ENCODE measurements at regions not wholly inside any gene's neighbourhood (a gene's known extent, or its start where the extent isn't known, plus 50 kb on each side); places are given as distances from the start of the nearest gene placed in this dataset.
A peak's percentile ranks its signal among the peaks of the same experiment; 100 is the strongest.

GRCh38 chr1:94616506-94616905 is 74.9 kb upstream of the F3 start:
- Histone ChIP-seq H3K79me2 (ENCODE audit: control insufficient read depth, insufficient read depth, low read length) (no peaks in the 10 kb centered on the region), H4K20me1 (ENCODE audit: control insufficient read depth, extremely low read depth, insufficient read depth, low read length) (no peaks in the 10 kb centered on the region), H3K27ac (ENCODE audit: control insufficient read depth, insufficient read depth, low read length) (peak overlapping the region; percentile 80), H3K4me1 (ENCODE audit: control insufficient read depth, extremely low read depth, insufficient read depth, low read length) (peaks cover 47% of the 10 kb centered on the region), H3K9ac (ENCODE audit: control insufficient read depth, extremely low read depth, insufficient read depth, low read length) (no peak overlapping the region), H2AFZ (ENCODE audit: control insufficient read depth, low read length) (no peak overlapping the region), H3K4me3 (ENCODE audit: control insufficient read depth in 2 of 3, extremely low read depth in 1 of 3, insufficient read depth in 2 of 3, low read depth in 1 of 3, low read length in 3 of 3) (no peak overlapping the region), H3K9me3 (ENCODE audit: control insufficient read depth, low read depth, low read length) (peaks cover 4% of the 10 kb centered on the region), H3K9me1 (ENCODE audit: control insufficient read depth, extremely low read depth, insufficient read depth, low read length) (no peaks in the 10 kb centered on the region), H3K27me3 (ENCODE audit: control insufficient read depth, extremely low read depth, insufficient read depth, low read length) (no peaks in the 10 kb centered on the region), H3K4me2 (ENCODE audit: control insufficient read depth, extremely low read depth, insufficient read depth, low read depth, low read length) (peak overlapping the region; percentile 31), H3K36me3 (ENCODE audit: control insufficient read depth in 2 of 2, extremely low read depth in 1 of 2, insufficient read depth in 2 of 2, low read length in 2 of 2) (no peaks in the 10 kb centered on the region)
- no peak for TF ChIP-seq EZH2 (IDR thresholded peaks at IDR 0.05; ENCODE audit: low read length)
- TF ChIP-seq CTCF (optimal IDR thresholded peaks at IDR 0.05 in 1 of 3, IDR thresholded peaks at IDR 0.05 in 1 of 3, conservative IDR thresholded peaks at IDR 0.05 in 1 of 3; ENCODE audit: extremely low read depth in 1 of 3, insufficient read depth in 2 of 3, low read length in 3 of 3): no peak
- FAIRE-seq: no peak
- DNase-seq (ENCODE audit: low read depth, low spot score): no peak
- dilution Hi-C loops (cut with MboI; ENCODE audit: extremely low pct_ligation_motif_present, low sequenced_read_pairs): no loop called here

GRCh38 chr1:94614996-94615395 is 73.4 kb upstream of the F3 start:
- Histone ChIP-seq H3K36me3 (ENCODE audit: control insufficient read depth in 2 of 2, extremely low read depth in 1 of 2, insufficient read depth in 2 of 2, low read length in 2 of 2) (no peaks in the 10 kb centered on the region), H2AFZ (ENCODE audit: control insufficient read depth, low read length) (no peak overlapping the region), H3K4me3 (ENCODE audit: control insufficient read depth in 2 of 3, extremely low read depth in 1 of 3, insufficient read depth in 2 of 3, low read depth in 1 of 3, low read length in 3 of 3) (no peak overlapping the region), H3K4me1 (ENCODE audit: control insufficient read depth, extremely low read depth, insufficient read depth, low read length) (peaks cover 32% of the 10 kb centered on the region), H3K9me1 (ENCODE audit: control insufficient read depth, extremely low read depth, insufficient read depth, low read length) (no peaks in the 10 kb centered on the region), H4K20me1 (ENCODE audit: control insufficient read depth, extremely low read depth, insufficient read depth, low read length) (no peaks in the 10 kb centered on the region), H3K4me2 (ENCODE audit: control insufficient read depth, extremely low read depth, insufficient read depth, low read depth, low read length) (no peak overlapping the region), H3K9ac (ENCODE audit: control insufficient read depth, extremely low read depth, insufficient read depth, low read length) (no peak overlapping the region), H3K79me2 (ENCODE audit: control insufficient read depth, insufficient read depth, low read length) (no peaks in the 10 kb centered on the region), H3K27ac (ENCODE audit: control insufficient read depth, insufficient read depth, low read length) (no peak overlapping the region), H3K27me3 (ENCODE audit: control insufficient read depth, extremely low read depth, insufficient read depth, low read length) (no peaks in the 10 kb centered on the region), H3K9me3 (ENCODE audit: control insufficient read depth, low read depth, low read length) (peaks cover 4% of the 10 kb centered on the region)
- TF ChIP-seq EZH2 (IDR thresholded peaks at IDR 0.05; ENCODE audit: low read length) (no peak), CTCF (optimal IDR thresholded peaks at IDR 0.05 in 1 of 3, IDR thresholded peaks at IDR 0.05 in 1 of 3, conservative IDR thresholded peaks at IDR 0.05 in 1 of 3; ENCODE audit: extremely low read depth in 1 of 3, insufficient read depth in 2 of 3, low read length in 3 of 3) (no peak)
- no peak for DNase-seq (ENCODE audit: low read depth, low spot score)
- no peak for FAIRE-seq
- dilution Hi-C loops (cut with MboI; ENCODE audit: extremely low pct_ligation_motif_present, low sequenced_read_pairs): no loop called here
